Fibroblast of lung (primary cell): ENCODE measurements at regions not wholly inside any gene's neighbourhood (a gene's known extent, or its start where the extent isn't known, plus 50 kb on each side); places are given as distances from the start of the nearest gene placed in this dataset.

Source experiments
- EZH2 ChIP-seq: IDR thresholded peaks from 2 replicates; pipeline ENCODE4 v1.5.1; 2012; ENCODE audit warnings: low read length, control low read depth, mild to moderate bottlenecking; ENCODE audit errors: missing control alignments
- TF ChIP-seq, protein P1 (sequence below), 2 donors: IDR thresholded peaks in 1 of 2; conservative IDR thresholded peaks in 1 of 2; 1 replicate in 1 of 2; 2 replicates in 1 of 2; pipeline ENCODE4 v1.5.1; 2011 to 2012; ENCODE audit warnings: low read length in 2 of 2, control low read depth in 1 of 2, inconsistent platforms in 1 of 2, low read depth in 1 of 2, mild to moderate bottlenecking in 1 of 2

DNA sequence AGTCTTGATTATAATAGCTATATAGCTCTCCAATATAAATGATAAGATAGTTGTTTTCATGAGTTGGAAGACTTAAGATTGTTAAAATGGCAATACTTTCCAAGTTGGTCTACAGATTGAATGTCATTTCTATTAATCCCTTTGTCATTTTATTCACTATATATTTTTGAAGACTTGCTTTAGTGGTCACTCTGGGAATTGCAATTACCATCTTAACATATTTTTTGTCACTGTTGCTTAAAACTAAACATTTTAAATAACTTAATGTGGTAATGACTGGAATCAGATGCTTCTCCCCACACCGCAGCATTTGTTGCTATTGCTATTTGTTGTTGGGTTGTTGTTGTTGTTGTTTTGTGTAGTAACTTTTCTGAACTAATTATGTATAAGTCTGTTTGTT lies 1592.9 kb downstream of the MRPL39 start:
- TF ChIP-seq EZH2 = no peak
- TF ChIP-seq, protein P1, sequence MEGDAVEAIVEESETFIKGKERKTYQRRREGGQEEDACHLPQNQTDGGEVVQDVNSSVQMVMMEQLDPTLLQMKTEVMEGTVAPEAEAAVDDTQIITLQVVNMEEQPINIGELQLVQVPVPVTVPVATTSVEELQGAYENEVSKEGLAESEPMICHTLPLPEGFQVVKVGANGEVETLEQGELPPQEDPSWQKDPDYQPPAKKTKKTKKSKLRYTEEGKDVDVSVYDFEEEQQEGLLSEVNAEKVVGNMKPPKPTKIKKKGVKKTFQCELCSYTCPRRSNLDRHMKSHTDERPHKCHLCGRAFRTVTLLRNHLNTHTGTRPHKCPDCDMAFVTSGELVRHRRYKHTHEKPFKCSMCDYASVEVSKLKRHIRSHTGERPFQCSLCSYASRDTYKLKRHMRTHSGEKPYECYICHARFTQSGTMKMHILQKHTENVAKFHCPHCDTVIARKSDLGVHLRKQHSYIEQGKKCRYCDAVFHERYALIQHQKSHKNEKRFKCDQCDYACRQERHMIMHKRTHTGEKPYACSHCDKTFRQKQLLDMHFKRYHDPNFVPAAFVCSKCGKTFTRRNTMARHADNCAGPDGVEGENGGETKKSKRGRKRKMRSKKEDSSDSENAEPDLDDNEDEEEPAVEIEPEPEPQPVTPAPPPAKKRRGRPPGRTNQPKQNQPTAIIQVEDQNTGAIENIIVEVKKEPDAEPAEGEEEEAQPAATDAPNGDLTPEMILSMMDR (conservative IDR thresholded peaks at IDR 0.05 in 1 of 2, IDR thresholded peaks at IDR 0.05 in 1 of 2; ENCODE audit: low read depth in 1 of 2, low read length in 2 of 2) = peak in 1 of 2 donors; percentile 10
